NCI-H1436 (cell line): ENCODE measurements at regions not wholly inside any gene's neighbourhood (a gene's known extent, or its start where the extent isn't known, plus 50 kb on each side); places are given as distances from the start of the nearest gene placed in this dataset.
"Not testable (repeated sequence)": the region's sequence is repeated elsewhere in the genome, so short reads cannot be mapped to it uniquely, and the experiment has no call there.

ENCODE experiments used
- DNase-seq: peaks from one replicate; lab custom pipeline; 2025; lab: John Stamatoyannopoulos, UW

DNA sequence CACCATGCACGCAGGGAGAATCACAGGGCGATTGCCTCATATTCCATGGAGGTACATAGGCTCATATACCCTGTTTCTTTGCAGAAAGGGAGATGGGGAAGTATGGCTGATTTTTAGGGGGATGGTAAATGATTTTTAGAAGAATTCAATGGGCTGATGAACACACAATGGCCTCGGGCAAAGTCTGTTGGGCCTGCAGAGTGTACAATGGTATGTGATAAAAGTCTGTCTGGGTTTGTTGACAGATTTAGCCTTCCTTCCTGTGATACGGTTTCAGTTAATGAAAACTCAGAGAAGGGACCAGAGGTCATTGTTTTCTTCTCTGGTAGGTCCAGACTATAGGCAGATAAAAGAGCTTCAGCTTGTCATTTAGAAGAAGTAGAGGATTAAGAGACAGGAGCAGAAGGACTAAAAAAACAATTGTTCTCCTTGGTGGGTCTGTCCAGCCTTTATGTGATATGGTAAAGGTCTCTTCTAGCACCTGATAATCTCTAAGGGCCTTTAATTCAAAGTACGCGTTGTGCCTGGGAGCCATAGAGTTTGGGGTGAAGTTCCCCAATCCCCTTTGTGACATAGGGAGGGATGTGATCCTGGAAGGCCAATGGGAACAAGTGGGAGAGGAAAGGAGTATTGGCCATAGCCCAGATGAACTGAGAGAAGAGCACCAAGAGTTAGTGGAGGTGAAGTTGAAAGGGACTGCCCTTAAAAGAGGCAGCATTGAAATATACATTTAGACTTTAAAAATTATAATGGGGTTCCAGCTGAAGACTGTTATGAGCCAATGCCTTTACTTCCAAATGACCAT is 107.5 kb upstream of the SERPINE2 start:
- DNase-seq: no peak

DNA sequence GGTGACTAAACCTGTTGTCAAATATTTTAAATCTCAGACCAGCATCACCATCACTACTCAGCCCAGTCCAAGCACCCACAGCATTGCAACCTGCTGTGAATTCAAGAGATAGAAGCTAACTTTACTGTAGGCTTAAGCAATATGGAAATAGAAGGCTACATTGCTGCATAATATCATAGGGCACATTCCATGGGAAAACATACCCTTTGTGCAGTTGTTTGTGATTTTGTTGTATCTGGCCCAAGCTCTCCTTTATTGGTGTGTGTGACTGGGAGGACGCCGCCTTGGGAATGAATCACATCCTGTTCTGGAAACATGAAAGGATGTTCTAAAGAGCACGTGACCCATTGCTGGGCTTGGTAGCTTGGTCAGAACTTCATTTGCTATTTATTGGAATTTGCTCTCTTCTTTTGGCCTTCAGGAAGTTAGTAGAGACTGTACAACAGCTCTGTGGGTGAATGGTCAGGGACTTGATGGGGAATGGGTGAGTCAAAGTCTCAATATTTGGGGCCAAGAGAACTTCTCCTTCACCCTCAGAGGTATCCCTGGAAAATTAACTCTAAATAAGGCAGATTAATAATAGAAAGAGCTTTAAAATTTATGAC is 106.8 kb upstream of the SERPINE2 start:
- no peak for DNase-seq

DNA sequence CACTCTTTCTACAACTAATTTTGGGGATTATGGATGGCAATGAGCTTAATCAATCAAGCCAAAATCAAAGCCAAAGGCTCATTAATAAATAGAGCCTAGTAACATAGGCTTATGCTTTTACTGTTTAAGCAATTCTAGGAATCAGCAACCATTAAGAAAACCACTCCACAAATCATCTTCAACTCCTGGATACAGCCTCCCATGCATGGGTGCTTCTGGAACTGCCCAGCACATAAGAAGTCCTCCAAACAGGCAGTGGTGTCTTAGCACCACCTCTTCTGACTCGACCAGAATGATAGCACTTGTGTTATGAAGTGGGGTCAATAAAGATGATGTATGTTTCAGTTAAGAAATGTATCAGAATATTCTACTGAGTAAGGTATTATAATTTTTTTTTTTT is 104.4 kb upstream of the SERPINE2 start:
- no peak for DNase-seq

DNA sequence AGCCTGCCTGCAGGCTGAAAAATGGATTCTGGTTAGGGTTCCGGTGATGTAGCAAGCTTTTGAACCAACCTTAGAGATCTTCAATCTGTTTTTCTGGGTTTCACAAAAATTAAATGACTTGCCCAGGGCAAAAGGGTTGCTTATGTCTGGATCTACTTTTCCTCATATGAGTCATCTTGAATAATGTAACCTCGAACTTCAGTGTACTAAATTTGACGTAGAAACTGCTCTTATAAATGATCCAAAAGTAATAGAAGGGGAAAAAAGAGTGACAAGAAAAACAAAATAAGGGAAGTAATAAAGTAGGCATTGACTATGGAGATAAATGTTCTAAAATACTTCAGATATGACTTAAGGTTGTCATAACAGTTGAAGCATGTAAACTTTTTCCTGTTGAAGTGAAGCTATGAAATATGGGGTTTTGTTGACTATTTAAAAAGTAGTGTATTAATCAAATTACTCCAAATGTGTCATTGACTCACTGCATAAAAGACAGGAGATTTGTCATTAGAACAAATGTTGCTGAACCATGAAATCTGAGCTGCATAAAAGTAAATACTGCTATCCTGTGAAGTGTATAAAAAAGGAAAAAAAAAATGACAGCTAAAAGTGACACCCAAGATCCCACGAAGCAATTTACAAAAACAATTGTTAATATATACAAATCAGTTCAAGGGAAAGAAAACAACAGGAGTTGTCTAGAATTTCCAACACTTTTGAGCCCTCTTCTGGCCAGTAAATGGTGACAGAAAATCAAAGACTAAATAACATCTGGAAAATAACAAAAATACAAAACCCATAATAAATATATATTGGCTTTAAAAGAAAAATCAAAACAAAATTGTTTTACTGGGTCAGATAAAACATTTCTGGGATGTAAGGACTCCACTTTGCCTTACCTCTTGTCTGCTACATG is 103.6 kb upstream of the SERPINE2 start:
- DNase-seq: no peak

DNA sequence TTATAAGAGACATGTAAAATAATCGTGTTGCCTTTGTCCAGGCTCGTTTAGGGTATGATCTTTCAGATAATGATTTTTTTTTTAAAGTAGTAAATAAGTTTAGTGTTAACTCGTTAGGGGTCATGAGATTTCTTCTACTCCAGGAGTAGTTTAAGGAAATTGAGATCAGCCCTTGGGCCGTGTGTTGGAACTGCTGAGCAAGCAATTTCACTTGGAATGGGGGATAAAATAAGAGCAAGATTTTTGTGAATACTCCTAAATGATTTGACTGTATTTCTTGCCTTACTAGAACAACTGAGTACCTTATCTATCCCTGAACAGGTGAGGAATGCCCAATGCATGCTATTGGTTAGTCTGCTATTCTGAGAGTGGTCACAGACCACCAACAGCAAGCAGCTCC is 102.2 kb upstream of the SERPINE2 start:
- DNase-seq: no peak

DNA sequence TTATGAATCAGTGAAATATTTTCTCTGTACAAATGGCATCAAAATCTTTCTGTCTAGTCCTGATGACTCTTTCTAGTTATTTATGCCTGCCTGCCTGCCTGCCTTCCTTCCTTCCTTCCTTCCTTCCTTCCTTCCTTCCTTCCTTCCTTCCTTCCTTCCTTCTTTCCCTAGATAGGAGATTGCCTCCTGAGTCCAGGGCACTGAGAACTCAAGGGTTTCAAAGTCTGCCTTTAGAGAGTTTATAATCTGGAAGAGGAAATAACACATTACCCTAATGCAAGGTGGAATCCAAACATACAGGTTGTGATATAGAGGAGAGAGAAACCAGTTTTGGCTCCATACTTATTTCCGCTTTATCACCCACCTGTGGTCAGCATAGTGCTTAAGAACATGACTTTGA is 98.1 kb upstream of the SERPINE2 start:
- DNase-seq: no peak

DNA sequence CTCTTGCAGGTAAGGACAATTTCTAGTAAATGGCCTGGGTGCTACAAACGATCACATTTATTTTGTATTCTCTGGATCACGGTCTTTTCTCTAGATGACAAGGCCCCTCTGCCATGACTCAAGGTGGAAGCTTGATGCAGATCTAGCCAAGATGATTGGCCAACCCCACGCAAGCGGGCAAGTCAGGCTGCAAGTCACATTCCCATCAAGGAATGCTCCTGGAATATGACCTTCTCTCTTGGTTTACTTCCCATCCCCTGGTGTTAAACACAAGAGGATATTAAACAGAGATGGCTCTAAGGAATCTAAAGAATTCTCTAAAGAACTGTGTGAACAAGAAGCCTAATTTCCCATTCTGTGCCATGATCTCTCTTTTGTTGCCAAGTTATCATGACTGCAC is 97.3 kb upstream of the SERPINE2 start:
- no peak for DNase-seq

DNA sequence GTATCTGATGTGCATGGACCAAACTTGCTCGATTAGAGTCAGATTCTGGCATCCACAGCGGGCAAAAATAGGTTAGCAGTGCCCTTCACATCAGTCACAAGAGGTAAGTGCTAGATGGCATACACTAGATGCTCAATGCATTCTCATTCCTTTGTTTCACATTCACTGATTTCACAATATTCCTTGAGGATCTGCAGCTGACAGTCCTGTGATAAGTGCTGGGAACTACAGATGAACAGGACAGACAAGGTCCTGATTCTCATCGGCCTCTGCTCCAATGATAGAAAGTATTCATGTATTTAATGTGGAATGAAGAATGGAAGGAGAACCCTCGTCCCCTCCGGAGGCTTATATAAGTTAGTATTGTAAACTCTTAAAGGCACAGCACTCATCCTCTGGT is 96.8 kb upstream of the SERPINE2 start:
- DNase-seq: no peak

DNA sequence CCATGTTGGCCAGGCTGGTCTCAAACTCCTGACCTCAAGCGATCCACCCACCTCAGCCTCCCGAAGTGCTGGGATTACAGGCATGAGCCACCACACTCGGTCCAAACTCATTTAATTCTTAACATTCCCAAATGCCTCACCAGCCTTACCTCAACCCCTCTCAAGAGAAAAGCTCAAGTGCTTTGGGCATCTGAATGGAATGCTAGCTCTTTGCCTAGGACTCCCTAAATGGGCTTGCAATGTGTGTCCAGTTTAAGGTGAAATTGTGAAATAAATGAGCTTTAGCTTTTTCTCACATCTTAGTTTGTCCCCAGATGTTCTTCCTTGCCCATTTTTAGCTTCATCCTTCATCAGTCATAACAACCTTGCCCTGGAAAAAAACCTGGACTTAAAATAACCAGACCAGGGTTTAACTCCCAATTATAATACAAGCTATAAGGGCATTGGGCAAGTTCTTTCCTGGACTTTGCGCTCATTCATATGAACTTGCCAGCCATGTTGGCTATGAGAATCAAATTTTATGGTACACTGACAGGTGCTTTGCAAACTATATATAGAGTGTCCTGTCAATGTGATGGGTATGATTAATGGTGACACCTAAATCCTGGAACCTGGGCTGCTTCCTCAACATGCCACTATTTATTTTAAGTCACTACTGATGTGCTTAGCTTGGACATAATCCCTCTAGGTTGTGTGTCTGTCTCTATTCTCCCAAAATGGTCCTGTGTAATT is 95.1 kb upstream of the SERPINE2 start:
- no peak for DNase-seq

DNA sequence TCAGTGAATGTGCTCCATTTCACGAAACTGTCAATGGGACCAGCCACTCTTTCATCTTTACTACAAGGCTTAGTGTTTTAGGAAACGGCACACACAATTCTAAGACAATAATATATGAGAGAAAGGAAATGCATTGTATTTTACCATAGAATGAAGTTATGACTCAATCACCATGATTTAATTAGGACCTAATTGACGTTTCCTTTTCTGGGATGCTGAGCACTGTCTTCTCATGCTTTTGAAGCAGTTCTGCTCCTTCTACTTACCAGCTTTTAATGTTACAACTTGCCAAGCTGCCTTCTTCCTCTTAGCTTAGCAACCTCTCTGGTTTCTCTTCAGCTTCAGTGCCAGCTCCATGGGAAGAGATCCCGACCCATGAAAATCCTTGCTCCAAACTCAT is 94.3 kb upstream of the SERPINE2 start:
- no peak for DNase-seq

DNA sequence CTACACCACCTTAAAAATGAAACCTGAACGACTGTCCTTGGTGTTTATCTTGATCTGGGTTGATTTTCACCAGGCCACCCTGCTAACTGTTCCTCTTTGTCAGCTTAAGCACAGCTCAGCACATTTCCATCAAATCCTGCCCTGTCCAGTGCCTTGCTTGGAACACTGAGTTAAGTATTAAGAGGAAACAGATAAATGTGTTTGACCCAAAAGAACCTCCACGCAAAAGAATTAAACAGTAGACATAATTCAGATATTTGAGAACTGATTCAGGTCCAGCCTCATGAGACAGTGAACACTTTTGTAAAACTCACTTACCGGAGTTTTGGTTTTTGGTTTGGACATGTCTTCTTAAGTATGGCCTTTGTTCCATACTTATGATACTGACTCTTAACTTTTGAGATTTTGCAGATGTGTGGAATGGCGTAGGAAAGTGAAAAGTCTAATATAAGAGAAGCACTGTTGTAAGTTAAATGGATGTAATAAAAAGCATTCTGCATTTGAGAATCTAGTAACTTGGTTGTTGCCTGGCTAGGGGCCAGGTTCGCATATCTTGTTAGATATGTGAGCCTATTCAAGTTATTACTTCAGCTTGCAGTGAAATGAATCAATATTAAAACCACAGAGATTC is 88.9 kb upstream of the SERPINE2 start:
- DNase-seq: no peak

DNA sequence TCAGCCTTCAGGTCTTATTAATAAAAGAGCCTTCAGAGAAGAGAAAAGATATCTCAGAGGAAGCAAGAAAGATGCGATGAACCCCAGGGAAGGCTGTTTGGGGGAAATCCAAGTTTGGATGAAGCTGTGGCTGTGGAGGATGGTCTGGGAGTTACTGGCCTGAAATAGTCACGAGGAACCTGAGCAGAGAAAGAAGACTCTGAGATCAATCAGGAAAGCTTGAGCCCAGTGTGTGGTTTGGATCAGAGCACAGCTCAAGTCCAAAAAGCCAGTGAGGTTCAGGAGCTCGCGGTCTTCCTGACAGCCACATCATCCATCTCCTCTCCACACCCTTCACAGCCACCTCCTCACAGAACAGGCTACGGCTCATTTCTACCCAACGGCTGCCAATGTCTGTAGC is 87.4 kb upstream of the SERPINE2 start:
- DNase-seq: no peak

DNA sequence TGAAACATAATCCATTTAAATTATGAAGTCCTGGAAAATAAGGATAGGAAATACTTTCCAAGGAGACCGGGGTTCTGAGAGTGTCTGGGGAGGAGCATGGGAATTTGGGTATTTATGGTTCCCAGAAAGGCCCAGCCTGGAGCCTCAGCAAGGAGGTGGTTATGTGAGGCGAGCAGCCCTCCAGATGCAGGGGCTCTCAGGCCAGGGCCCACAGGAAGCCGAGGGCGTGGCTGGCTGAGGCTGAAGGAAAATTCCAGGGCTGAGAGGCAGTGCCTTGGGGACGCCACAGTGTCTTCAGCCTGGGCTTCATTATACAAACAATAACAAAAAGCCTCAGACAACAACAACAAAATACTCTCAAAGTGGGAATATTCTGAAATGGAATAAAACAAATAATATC is 86.9 kb upstream of the SERPINE2 start:
- DNase-seq: no peak

DNA sequence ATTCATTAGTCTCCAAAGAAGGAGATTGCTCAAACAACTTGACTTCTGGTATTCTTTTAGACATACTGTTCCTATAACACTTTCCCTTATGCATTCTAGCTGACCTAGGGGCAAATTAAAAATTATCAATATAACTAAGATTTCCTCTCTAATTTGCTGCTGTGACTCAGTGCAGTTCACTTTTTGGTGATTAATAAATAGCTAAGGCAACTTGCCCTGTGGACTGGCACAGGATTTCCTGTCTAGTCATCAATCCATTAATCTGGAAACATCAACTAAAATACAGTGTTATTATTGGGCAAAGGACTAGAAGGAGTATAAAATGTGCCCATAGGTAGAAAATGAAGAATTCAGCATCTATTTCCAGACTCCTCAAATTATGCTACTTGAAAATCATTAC is 83.5 kb upstream of the SERPINE2 start:
- DNase-seq: no peak

DNA sequence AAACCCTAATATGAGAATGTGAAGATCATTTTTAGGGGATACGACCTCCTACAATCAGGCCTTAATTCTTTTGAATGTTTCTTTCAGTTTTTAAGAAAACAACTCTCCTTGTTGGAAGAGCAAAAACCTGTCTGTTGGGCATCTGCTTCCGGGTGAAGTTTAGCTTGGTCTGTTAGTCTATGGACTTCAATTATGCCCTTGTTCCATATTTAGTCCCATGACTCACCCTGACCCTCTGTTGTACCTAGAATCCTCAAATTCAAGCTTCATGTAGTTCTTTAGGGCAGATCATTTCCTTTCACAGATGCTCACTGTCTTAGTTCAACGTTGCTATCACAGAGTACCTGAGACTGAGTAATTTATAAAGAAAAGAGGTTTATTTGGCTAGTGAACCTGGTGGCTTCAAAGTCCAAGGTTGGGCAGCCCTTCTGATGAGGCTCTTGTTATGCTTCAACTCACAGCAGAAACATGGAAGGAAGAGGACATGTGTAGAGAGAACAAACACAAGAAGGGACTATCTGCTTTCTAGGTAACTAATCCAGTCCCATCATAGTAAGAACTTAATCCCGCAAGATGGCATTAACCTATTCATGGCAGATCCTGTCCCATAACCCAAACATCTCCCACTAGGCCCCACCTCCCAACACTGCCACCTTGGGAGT is 82.5 kb upstream of the SERPINE2 start:
- no peak for DNase-seq

DNA sequence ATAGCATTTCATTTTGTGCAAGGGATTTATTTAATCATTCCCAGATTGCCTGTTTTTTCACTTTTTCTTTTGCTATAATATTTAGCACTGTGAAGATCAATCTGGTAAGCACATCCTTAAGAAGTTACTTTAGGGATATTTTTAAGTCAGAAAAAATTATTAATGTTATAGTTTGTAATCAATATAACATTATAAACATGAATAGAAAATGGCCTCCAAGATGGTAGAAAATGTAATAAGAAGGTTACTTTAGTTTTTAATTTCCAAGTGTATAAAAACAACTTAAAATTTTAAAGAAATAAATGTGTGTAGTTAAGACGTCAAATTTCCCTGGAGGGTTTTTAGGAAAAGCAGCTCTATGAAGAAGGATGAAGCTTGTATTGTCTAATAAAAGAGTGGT is 81.9 kb upstream of the SERPINE2 start:
- DNase-seq: no peak

DNA sequence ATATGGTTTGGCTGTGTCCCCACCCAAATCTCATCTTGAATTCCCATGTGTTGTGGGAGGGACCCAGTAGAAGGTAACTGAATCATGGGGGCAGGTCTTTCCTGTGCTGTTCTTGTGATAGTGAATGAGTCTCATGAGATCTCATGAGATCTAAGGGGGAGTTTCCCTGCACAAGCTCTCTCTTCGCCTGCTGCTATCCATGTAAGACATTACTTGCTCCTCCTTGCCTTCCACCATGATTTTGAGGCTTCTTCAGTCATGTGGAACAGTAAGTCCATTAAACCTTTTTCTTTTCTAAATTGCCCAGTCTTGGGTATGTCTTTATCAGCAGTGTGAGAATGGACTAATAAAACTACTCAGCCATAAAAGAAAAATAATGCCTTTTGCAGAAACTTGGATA is 80.8 kb upstream of the SERPINE2 start:
- DNase-seq: not testable (repeated sequence)

DNA sequence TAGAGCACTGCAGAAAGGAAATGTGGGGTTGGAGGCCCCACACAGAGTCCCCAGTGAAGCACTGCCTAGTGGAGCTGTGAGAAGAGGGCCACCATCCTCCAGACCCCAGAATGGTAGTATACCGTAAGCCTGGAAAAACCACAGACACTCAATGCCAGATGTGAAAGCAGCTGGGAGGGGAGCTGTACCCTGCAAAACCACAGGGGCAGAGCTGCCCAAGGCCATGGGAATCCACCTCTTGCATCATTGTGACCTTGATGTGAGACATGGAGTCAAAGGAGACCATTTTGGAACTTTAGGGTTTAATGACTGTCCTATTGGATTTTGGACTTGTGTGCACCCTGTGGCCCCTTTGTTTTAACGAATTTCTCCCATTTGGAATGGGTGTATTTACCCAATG is 75.3 kb upstream of the SERPINE2 start:
- DNase-seq: no peak

DNA sequence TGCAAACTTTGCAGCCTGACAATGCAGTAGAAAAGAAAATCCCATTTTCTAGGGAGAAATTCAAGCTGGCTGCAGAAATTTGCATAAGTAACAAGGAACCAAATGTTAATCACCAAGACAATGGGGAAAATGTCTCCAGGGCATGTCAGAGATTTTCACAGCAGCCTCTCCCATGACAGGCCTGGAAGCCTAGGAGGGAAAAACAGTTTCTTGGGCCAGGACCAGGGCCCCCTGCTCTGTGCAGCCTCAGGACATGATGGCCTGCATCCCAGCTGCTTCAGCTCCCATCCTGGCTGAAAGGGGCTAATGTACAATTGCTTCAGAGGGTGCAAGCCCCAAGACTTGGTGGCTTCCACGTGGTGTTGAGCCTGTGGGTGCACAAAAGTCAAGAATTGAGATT is 74.8 kb upstream of the SERPINE2 start:
- not testable (repeated sequence) for DNase-seq

DNA sequence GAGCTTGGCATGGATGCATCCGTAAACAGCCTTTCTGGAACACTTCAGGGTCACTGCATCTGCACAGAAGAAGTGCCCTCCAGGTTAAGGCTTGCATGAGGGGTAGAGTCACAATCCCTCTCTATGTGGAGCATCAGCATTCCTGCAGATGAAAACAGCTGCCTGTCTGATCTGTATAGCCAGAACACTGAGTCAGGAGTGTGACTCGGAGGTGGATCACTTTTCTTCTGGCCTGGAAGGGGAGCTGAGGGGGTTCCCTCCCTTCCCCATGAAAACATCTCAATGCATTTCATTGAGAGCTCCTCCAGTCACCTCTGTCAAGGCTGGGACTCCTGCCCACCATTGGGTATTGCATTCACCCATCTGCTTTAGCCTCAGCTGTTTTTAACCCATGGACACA is 72.5 kb upstream of the SERPINE2 start:
- no peak for DNase-seq

DNA sequence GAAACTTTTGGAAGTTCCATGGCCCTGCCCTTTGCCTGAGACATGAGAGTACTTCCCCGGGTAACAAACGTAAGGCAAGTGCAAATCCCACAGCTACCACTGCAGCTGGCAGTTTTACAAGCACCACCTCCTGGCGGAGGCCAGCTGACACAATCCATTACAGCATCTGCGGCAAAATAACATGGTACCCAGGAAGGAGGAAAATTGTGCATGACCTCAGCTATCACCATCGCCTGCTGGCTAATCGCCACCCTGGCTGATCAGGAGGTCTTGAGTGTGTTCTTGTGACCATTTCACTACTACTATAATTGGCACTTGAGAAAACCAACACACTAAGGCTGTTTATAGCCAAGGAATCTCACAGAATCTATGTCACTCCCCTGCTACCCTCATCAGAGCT is 71.7 kb upstream of the SERPINE2 start:
- DNase-seq: no peak
